Ectodermal cell (in vitro differentiated cells): ENCODE measurements at regions not wholly inside any gene's neighbourhood (a gene's known extent, or its start where the extent isn't known, plus 50 kb on each side); places are given as distances from the start of the nearest gene placed in this dataset.

Experiments
- H3K27ac ChIP-seq: 2 replicates; pipeline ENCODE4 v1.7.0; 2013; ENCODE audit warnings: mild to moderate bottlenecking, low read depth, low read length; ENCODE audit not compliant: insufficient read depth, poor library complexity, severe bottlenecking
- H3K27me3 ChIP-seq: 2 replicates; pipeline ENCODE4 v1.7.0; 2013; ENCODE audit warnings: mild to moderate bottlenecking, low read length; ENCODE audit not compliant: insufficient read depth, control insufficient read depth, poor library complexity, severe bottlenecking
- H3K36me3 ChIP-seq: one replicate; pipeline ENCODE4 v1.7.0; 2013; ENCODE audit warnings: low read length; ENCODE audit not compliant: control insufficient read depth, insufficient read depth
- H3K4me1 ChIP-seq: one replicate; pipeline ENCODE4 v1.7.0; 2013; ENCODE audit warnings: low read length; ENCODE audit not compliant: control insufficient read depth, insufficient read depth
- H3K4me3 ChIP-seq: 2 replicates; pipeline ENCODE4 v1.7.0; 2013; ENCODE audit warnings: low read depth, low read length, control low read depth; ENCODE audit not compliant: insufficient read depth
- H3K9me3 ChIP-seq: 2 replicates; pipeline ENCODE4 v1.7.0; 2013; ENCODE audit warnings: mild to moderate bottlenecking, low read length, moderate library complexity; ENCODE audit not compliant: control insufficient read depth
- WGBS, 2 experiments: methylation state at CpG; one replicate each; pipeline ENCODE4 v1.1.7; 2013; ENCODE audit warnings: missing lambda C conversion rate in 2 of 2; 5-methylcytosine and 5-hydroxymethylcytosine counted together

DNA sequence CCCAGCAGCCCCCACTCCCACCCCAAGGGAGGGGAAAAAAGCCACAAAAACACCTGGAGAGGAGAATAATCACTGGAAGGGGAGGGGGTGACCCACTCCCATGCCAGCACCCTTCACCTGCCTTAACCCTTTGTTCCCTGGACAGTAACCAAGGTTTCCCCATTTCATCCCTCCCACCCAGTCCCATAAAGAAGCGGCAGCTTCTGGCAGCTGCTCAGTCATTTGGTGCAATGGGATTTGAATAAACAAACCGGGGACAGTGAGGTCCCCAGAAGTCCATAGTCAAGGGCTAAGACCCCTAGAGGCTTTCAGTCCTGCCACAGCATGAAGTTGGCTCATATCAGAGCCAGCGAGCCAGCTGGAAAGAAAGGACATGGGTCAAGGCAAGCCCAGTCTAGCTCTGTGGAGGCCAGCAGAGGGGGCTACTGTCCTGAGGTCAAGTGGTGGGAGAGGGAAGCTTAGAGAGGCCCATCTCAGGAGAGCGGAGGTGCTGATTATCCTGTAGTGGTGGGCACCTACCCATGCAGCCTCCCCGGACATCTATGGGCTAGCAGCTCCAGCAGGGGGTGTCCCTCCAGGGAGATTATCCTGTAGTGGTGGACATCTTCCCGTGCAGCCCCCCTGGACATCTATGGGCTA, 58.9 kb upstream of the LBX1 start:
- 23 to 29% methylated on average over 6 of the region's 6 CpGs for WGBS, 2 experiments
- Histone ChIP-seq H3K27ac (no peak overlapping the region), H3K9me3 (no peaks in the 10 kb centered on the region), H3K36me3 (no peaks in the 10 kb centered on the region), H3K4me3 (no peak overlapping the region), H3K4me1 (peaks cover 61% of the 10 kb centered on the region), H3K27me3 (peaks cover 100% of the 10 kb centered on the region)

- no peaks in the 10 kb centered on the region for H3K36me3 ChIP-seq
- no peak overlapping the region for H3K4me3 ChIP-seq
- no peaks in the 10 kb centered on the region for H3K9me3 ChIP-seq
- peaks cover 55% of the 10 kb centered on the region for H3K4me1 ChIP-seq
- no peak overlapping the region for H3K27ac ChIP-seq
- WGBS, 2 experiments, result 81 to 87% methylated on average over 3 of the region's 3 CpGs
- peaks cover 100% of the 10 kb centered on the region for H3K27me3 ChIP-seq
These were observed 60.3 kb upstream of the LBX1 start for GRCh38 chr10:101289541-101289940.

DNA sequence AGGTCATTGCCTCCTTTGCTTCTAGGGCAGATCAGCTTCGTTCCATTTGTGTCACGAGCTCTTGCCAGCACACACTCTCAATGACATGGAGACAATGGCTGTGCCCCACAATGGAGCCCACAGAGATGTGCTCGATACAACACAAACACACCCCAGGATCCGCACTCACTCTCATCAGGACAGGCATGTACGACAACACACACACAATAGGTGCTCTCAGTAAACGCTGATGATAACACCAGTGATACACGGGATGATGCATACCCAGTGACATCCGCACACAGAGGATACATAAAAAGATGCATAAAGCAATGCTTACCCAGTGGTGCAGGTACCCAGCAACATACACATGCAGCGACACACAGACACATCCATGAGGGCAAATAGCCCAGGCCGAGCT, 61.2 kb upstream of the LBX1 start:
- no peaks in the 10 kb centered on the region for H3K36me3 ChIP-seq
- H3K4me3 ChIP-seq, result no peak overlapping the region
- no peak overlapping the region for H3K27ac ChIP-seq
- WGBS, 2 experiments, result 37 to 39% methylated on average over 10 of the region's 10 CpGs
- peaks cover 100% of the 10 kb centered on the region for H3K27me3 ChIP-seq
- H3K4me1 ChIP-seq, result peaks cover 46% of the 10 kb centered on the region
- H3K9me3 ChIP-seq, result no peaks in the 10 kb centered on the region

DNA sequence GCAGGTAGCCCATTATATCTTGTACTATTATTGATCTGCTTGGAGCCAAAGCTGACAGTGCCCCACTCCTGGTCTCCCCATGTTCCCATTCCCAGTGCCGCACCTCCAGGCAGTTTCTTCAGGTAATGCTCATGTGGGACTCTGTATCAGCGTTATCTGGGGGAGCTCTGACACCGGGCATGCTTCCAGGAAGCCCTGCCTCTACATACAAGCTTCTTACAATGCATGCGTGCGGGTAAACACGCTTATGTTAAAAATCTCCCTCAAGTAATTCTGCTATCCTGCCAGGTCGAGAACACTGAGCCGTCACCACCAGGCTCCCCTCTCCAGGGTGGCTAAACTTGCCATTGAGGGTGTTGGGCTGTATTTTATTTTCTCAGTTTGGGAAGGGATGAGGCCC, 61.6 kb upstream of the LBX1 start:
- WGBS, 2 experiments, result 48 to 50% methylated on average over 8 of the region's 8 CpGs
- H3K9me3 ChIP-seq, result no peaks in the 10 kb centered on the region
- H3K4me3 ChIP-seq, result peak overlapping the region; percentile 45
- H3K27me3 ChIP-seq, result peaks cover 100% of the 10 kb centered on the region
- H3K4me1 ChIP-seq, result peaks cover 43% of the 10 kb centered on the region
- no peak overlapping the region for H3K27ac ChIP-seq
- no peaks in the 10 kb centered on the region for H3K36me3 ChIP-seq

GRCh38 chr10:101291331-101292193, 62.3 kb upstream of the LBX1 start:
- Histone ChIP-seq H3K4me1 (peaks cover 36% of the 10 kb centered on the region), H3K27me3 (peaks cover 98% of the 10 kb centered on the region), H3K4me3 (peak overlapping the region; percentile 45), H3K9me3 (no peaks in the 10 kb centered on the region), H3K36me3 (no peaks in the 10 kb centered on the region), H3K27ac (no peak overlapping the region)
- 1% methylated on average over 68 to 69 of the region's 69 CpGs for WGBS, 2 experiments

- Histone ChIP-seq H3K4me3 (peak overlapping the region; percentile 45), H3K36me3 (no peaks in the 10 kb centered on the region), H3K9me3 (no peaks in the 10 kb centered on the region), H3K27ac (no peak overlapping the region), H3K27me3 (peaks cover 98% of the 10 kb centered on the region), H3K4me1 (peaks cover 36% of the 10 kb centered on the region)
- WGBS, 2 experiments, result 0 to 1% methylated on average over 64 to 65 of the region's 65 CpGs
These were observed 61.6 kb upstream of the BTRC start for GRCh38 chr10:101292194-101293006.

DNA sequence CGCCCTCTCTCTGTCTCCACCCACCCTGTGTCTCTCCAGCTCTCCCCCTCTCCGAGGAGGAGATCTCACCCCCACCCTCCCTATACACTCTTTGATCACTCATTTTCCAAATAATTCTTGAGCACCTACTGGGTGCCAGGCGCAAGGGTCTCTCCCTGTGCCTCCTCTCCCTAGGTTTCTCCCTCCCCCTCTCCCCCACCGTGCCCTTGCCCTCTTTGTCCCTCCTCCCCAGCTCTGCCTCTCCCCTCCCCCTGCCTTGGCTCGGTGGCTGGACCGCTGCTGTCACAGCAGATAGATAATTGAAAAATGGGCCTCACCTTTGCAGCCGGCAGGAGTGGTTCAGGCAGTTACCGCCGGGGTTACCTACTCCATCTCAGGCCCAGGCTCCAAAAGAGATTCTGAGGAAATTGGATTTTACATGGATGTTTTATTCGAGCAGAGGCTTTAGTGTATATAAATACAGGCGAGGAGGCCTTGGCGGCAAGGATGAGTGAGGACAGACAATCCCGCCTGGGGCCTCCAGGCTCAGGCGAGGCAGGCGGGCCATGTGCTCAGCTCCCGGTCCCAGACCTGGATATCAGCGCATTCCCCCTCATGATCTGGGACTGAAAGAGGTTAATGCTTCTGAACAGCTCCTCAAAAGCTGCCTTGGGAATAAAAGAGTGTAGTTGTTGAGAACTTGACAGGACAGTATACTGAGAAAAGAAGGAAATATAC, 60.8 kb upstream of the BTRC start:
- Histone ChIP-seq H3K4me3 (peak overlapping the region; percentile 45), H3K27me3 (peaks cover 98% of the 10 kb centered on the region), H3K27ac (no peak overlapping the region), H3K9me3 (no peaks in the 10 kb centered on the region), H3K36me3 (no peaks in the 10 kb centered on the region), H3K4me1 (peaks cover 31% of the 10 kb centered on the region)
- WGBS, 2 experiments, result 9 to 11% methylated on average over 17 of the region's 17 CpGs

GRCh38 chr10:101294109-101294508, 59.9 kb upstream of the BTRC start:
- WGBS, 2 experiments, result 92 to 93% methylated on average over 3 of the region's 3 CpGs
- Histone ChIP-seq H3K4me3 (no peak overlapping the region), H3K4me1 (peaks cover 28% of the 10 kb centered on the region), H3K36me3 (no peaks in the 10 kb centered on the region), H3K27me3 (peaks cover 98% of the 10 kb centered on the region), H3K9me3 (no peaks in the 10 kb centered on the region), H3K27ac (no peak overlapping the region)

GRCh38 chr10:101295261-101295660, 58.7 kb upstream of the BTRC start:
- Histone ChIP-seq H3K4me1 (peaks cover 24% of the 10 kb centered on the region), H3K36me3 (no peaks in the 10 kb centered on the region), H3K9me3 (no peaks in the 10 kb centered on the region), H3K4me3 (no peak overlapping the region), H3K27me3 (peaks cover 93% of the 10 kb centered on the region), H3K27ac (no peak overlapping the region)
- WGBS, 2 experiments, result 85 to 87% methylated on average over 4 of the region's 4 CpGs
